Stomach (tissue), 8 donors: ENCODE measurements at regions not wholly inside any gene's neighbourhood (a gene's known extent, or its start where the extent isn't known, plus 50 kb on each side); places are given as distances from the start of the nearest gene placed in this dataset.

Source experiments
- DNase-seq, 2 donors: peaks; one replicate each; pipeline versions ENCODE4 v3.0.0 to v3.0.0-alpha.2; 2013 to 2019
- H3K27ac ChIP-seq, 5 donors: fragments of 200-600 bp in 4 of 5; sonication (generic) in 4 of 5; one replicate each; pipeline ENCODE4 v1.5.1; 2013 to 2019; ENCODE audit warnings: mild to moderate bottlenecking in 1 of 5, moderate library complexity in 1 of 5
- H3K27me3 ChIP-seq, 3 donors: fragments of 200-600 bp; sonication (generic); one replicate each; pipeline ENCODE4 v1.5.1; 2017 to 2019; ENCODE audit warnings: mixed run types in 1 of 3
- H3K36me3 ChIP-seq, 4 donors: fragments of 200-600 bp; sonication (generic); 1 replicate in 3 of 4; 2 replicates in 1 of 4; pipeline ENCODE4 v1.5.1; 2016 to 2019
- H3K4me1 ChIP-seq, 4 donors: fragments of 200-600 bp; sonication (generic); one replicate each; pipeline ENCODE4 v1.5.1; 2016 to 2019
- H3K4me3 ChIP-seq, 4 donors: fragments of 200-600 bp; sonication (generic) in 3 of 4; one replicate each; pipeline ENCODE4 v1.5.1; 2016 to 2019; ENCODE audit warnings: mild to moderate bottlenecking in 1 of 4
- H3K9me3 ChIP-seq, 4 donors: fragments of 200-600 bp; sonication (generic); one replicate each; pipeline ENCODE4 v1.5.1; 2016 to 2019
- CTCF ChIP-seq, 7 experiments: fragments of 450-650 bp in 4 of 7; fragments of 200-600 bp in 3 of 7; sonication (generic) in 3 of 7; IDR thresholded peaks; one replicate each; pipeline ENCODE4 v1.5.1; 2016 to 2019; ENCODE audit warnings: antibody characterized with exemption in 7 of 7, control low read depth in 2 of 7, mild to moderate bottlenecking in 1 of 7
- EP300 ChIP-seq: sonication (generic); formaldehyde crosslinking; IDR thresholded peaks from one replicate; pipeline ENCODE4 v1.6.1; 2017; ENCODE audit warnings: antibody characterized with exemption
- POLR2A ChIP-seq, 4 donors: fragments of 450-650 bp; IDR thresholded peaks; one replicate each; pipeline ENCODE4 v1.6.1; 2016; ENCODE audit warnings: antibody characterized with exemption in 4 of 4, control low read depth in 2 of 4, mild to moderate bottlenecking in 1 of 4, moderate library complexity in 1 of 4
- POLR2AphosphoS5 ChIP-seq, 3 donors: sonication (generic); formaldehyde crosslinking; IDR thresholded peaks; one replicate each; pipeline ENCODE4 v1.6.1; 2016; ENCODE audit warnings: antibody characterized with exemption in 3 of 3
- WGBS, 5 donors: extraction: QIAGEN DNeasy Blood & Tissue Kit in 3 of 5; methylation state at CpG; one replicate each; pipeline versions ENCODE4 v1.1.5 to v1.1.7; 2013 to 2018; 5-methylcytosine and 5-hydroxymethylcytosine counted together
- intact Hi-C: fragments of 100-400 bp; cut with DNase I; formaldehyde crosslinking; loops from one replicate; pipeline ENCODE4 v1.15.1; 2023; ENCODE audit warnings: low total_unique reads
- donor health status: healthy with polysubstance abuse.
- donor health status: Bipolar disorder and iron deficiency.
- donor health status: healthy.

- DNase-seq, result no peak
- WGBS, 5 donors, result 85 to 90% (median 88%) methylated on average over 4 of the region's 4 CpGs
- Histone ChIP-seq H3K4me3 (no peak overlapping the region), H3K27ac (no peak overlapping the region), H3K9me3 (peaks cover 0 to 9% (median 0%) of the 10 kb centered on the region in 4 donors), H3K27me3 (no peaks in the 10 kb centered on the region), H3K4me1 (no peaks in the 10 kb centered on the region), H3K36me3 (no peaks in the 10 kb centered on the region)
- intact Hi-C loops, result no loop called here
- TF ChIP-seq CTCF (IDR thresholded peaks at IDR 0.05) (no peak), POLR2AphosphoS5 (IDR thresholded peaks at IDR 0.05) (no peak), EP300 (no peak), POLR2A (IDR thresholded peaks at IDR 0.05) (no peak)
Measured at GRCh38 chr2:163888591-163888990, 152.8 kb upstream of the FIGN start.

GRCh38 chr2:163887182-163887581 is 151.4 kb upstream of the FIGN start:
- TF ChIP-seq CTCF (IDR thresholded peaks at IDR 0.05) (peak in 2 of 7 experiments; percentile 29 to 47), EP300 (no peak)
- peaks cover 0 to 4% (median 0%) of the 10 kb centered on the region in 4 donors for H3K9me3 ChIP-seq
- H3K4me1 ChIP-seq, result no peaks in the 10 kb centered on the region
- no peak overlapping the region for H3K27ac ChIP-seq
- intact Hi-C loops, result no loop called here
- H3K4me3 ChIP-seq, result no peak overlapping the region
- DNase-seq, result no peak
- H3K27me3 ChIP-seq, result no peaks in the 10 kb centered on the region
- no peaks in the 10 kb centered on the region for H3K36me3 ChIP-seq

GRCh38 chr2:163884416-163884815 is 148.6 kb upstream of the FIGN start:
- Histone ChIP-seq H3K4me1 (no peaks in the 10 kb centered on the region), H3K36me3 (no peaks in the 10 kb centered on the region), H3K9me3 (no peaks in the 10 kb centered on the region), H3K27ac (no peak overlapping the region), H3K4me3 (no peak overlapping the region), H3K27me3 (no peaks in the 10 kb centered on the region)
- no peak for TF ChIP-seq EP300
- TF ChIP-seq CTCF (IDR thresholded peaks at IDR 0.05), result no peak
- no peak for TF ChIP-seq POLR2A (IDR thresholded peaks at IDR 0.05)
- TF ChIP-seq POLR2AphosphoS5 (IDR thresholded peaks at IDR 0.05), result no peak
- DNase-seq, result no peak
- WGBS, 5 donors, result 89 to 95% (median 94%) methylated on average over 10 of the region's 10 CpGs
- intact Hi-C loops, result no loop called here

GRCh38 chr2:163878718-163879117 is 142.9 kb upstream of the FIGN start:
- H3K36me3 ChIP-seq, result no peaks in the 10 kb centered on the region
- intact Hi-C loops, result no loop called here
- no peaks in the 10 kb centered on the region for H3K27me3 ChIP-seq
- no peak overlapping the region for H3K4me3 ChIP-seq
- H3K4me1 ChIP-seq, result no peaks in the 10 kb centered on the region
- H3K27ac ChIP-seq, result no peak overlapping the region
- TF ChIP-seq EP300 (no peak), POLR2A (IDR thresholded peaks at IDR 0.05) (no peak), POLR2AphosphoS5 (IDR thresholded peaks at IDR 0.05) (no peak), CTCF (IDR thresholded peaks at IDR 0.05) (peak in 3 of 7 experiments; percentile 21 to 45 (median 29))
- H3K9me3 ChIP-seq, result no peaks in the 10 kb centered on the region
- WGBS, 5 donors, result 52 to 69% (median 63%) methylated on average over 4 of the region's 4 CpGs
- DNase-seq, result peak; percentile 18 to 37
